Astrocyte of the spinal cord (primary cell): ENCODE measurements at regions not wholly inside any gene's neighbourhood (a gene's known extent, or its start where the extent isn't known, plus 50 kb on each side); places are given as distances from the start of the nearest gene placed in this dataset.

Experiments used
- DNase-seq: peaks from one replicate; pipeline ENCODE4 v3.0.0; 2011; ENCODE audit warnings: low read depth, low spot score
- H3K4me3 ChIP-seq: 2 replicates; pipeline ENCODE4 v1.5.1; 2011; ENCODE audit warnings: low read depth, mild to moderate bottlenecking, low read length, moderate library complexity
- CTCF ChIP-seq: IDR thresholded peaks from 2 replicates; pipeline ENCODE4 v1.5.1; 2012; ENCODE audit warnings: low read depth, mild to moderate bottlenecking, low read length, inconsistent platforms
- in situ Hi-C: cut with HindIII; loops from 2 replicates; pipeline ENCODE4 v1.10.0; 2017; ENCODE audit warnings: low sequenced_read_pairs

GRCh38 chr9:89730715-89731114, 125.9 kb downstream of the GADD45G start:
- no peak for DNase-seq
- no peak for TF ChIP-seq CTCF
- no peak overlapping the region for H3K4me3 ChIP-seq
- in situ Hi-C loops = no loop called here

GRCh38 chr9:89731262-89732182, 126.7 kb downstream of the GADD45G start:
- no peak for DNase-seq
- in situ Hi-C loops = no loop called here
- H3K4me3 ChIP-seq = no peak overlapping the region
- no peak for TF ChIP-seq CTCF

- no peak for DNase-seq
- in situ Hi-C loops = no loop called here
- TF ChIP-seq CTCF = no peak
- no peak overlapping the region for H3K4me3 ChIP-seq
Observed at GRCh38 chr9:89732295-89732938, 127.6 kb downstream of the GADD45G start.

GRCh38 chr9:89732939-89733324, 128.1 kb downstream of the GADD45G start:
- in situ Hi-C loops = no loop called here
- no peak for DNase-seq
- no peak overlapping the region for H3K4me3 ChIP-seq
- no peak for TF ChIP-seq CTCF

GRCh38 chr9:89734600-89735041, 129.8 kb downstream of the GADD45G start:
- in situ Hi-C loops = no loop called here
- no peak overlapping the region for H3K4me3 ChIP-seq
- TF ChIP-seq CTCF = no peak
- DNase-seq = no peak

GRCh38 chr9:89738137-89738932, 133.5 kb downstream of the GADD45G start:
- TF ChIP-seq CTCF = no peak
- no peak for DNase-seq
- no peak overlapping the region for H3K4me3 ChIP-seq
- in situ Hi-C loops = no loop called here
